Esophagus squamous epithelium (tissue), 4 donors: ENCODE measurements at regions not wholly inside any gene's neighbourhood (a gene's known extent, or its start where the extent isn't known, plus 50 kb on each side); places are given as distances from the start of the nearest gene placed in this dataset.

ENCODE experiments used
- CTCF ChIP-seq, 6 experiments: fragments of 450-650 bp in 4 of 6; fragments of 200-600 bp in 2 of 6; sonication (generic) in 2 of 6; IDR thresholded peaks; one replicate each; pipeline ENCODE4 v1.5.1; 2016 to 2019; ENCODE audit warnings: antibody characterized with exemption in 6 of 6, mild to moderate bottlenecking in 4 of 6, moderate library complexity in 4 of 6
- POLR2A ChIP-seq, 4 donors: fragments of 450-650 bp; IDR thresholded peaks; one replicate each; pipeline ENCODE4 v1.6.1; 2017; ENCODE audit warnings: antibody characterized with exemption in 4 of 4, mild to moderate bottlenecking in 4 of 4, moderate library complexity in 3 of 4

GRCh38 chr2:241951316-241951700 lies 81.8 kb downstream of the RTP5 start:
- no peak for TF ChIP-seq CTCF (IDR thresholded peaks at IDR 0.05)
- TF ChIP-seq POLR2A (IDR thresholded peaks at IDR 0.05): no peak
